Neural progenitor cell (in vitro differentiated cells): ENCODE measurements at regions not wholly inside any gene's neighbourhood (a gene's known extent, or its start where the extent isn't known, plus 50 kb on each side); places are given as distances from the start of the nearest gene placed in this dataset.
"Not testable (repeated sequence)": the region's sequence is repeated elsewhere in the genome, so short reads cannot be mapped to it uniquely, and the experiment has no call there.

Experiments
- DNase-seq: peaks from one replicate; pipeline ENCODE4 v3.0.0-alpha.2; 2016; ENCODE audit warnings: low spot score
- H2AFZ ChIP-seq: fragments of 200-600 bp; sonication (generic); replicated peaks from 2 replicates; pipeline ENCODE4 v1.6.1; 2016; ENCODE audit warnings: antibody characterized with exemption
- H3F3A ChIP-seq: fragments of 200-600 bp; sonication (generic); 2 replicates; pipeline ENCODE4 v1.6.1; 2016; ENCODE audit warnings: antibody characterized with exemption, low read depth
- H3K27ac ChIP-seq: fragments of 200-600 bp; sonication (generic); 2 replicates; pipeline ENCODE4 v1.5.1; 2016; ENCODE audit warnings: mild to moderate bottlenecking
- H3K27me3 ChIP-seq: fragments of 200-600 bp; sonication (generic); 2 replicates; pipeline ENCODE4 v1.6.1; 2016; ENCODE audit warnings: mild to moderate bottlenecking, moderate library complexity
- H3K36me3 ChIP-seq: fragments of 200-600 bp; sonication (generic); 2 replicates; pipeline ENCODE4 v1.5.1; 2016
- H3K4me1 ChIP-seq: fragments of 200-600 bp; sonication (generic); 2 replicates; pipeline ENCODE4 v1.6.1; 2016; ENCODE audit warnings: mixed run types
- H3K4me2 ChIP-seq: fragments of 200-600 bp; sonication (generic); 2 replicates; pipeline ENCODE4 v1.6.1; 2016
- H3K4me3 ChIP-seq: fragments of 200-600 bp; sonication (generic); 2 replicates; pipeline ENCODE4 v1.5.1; 2016
- H3K79me2 ChIP-seq: fragments of 200-600 bp; sonication (generic); 2 replicates; pipeline ENCODE4 v1.6.1; 2016; ENCODE audit warnings: low read depth
- H3K9ac ChIP-seq: fragments of 200-600 bp; sonication (generic); 2 replicates; pipeline ENCODE4 v1.6.1; 2016
- H3K9me3 ChIP-seq: fragments of 200-600 bp; sonication (generic); 2 replicates; pipeline ENCODE4 v1.5.1; 2016; ENCODE audit warnings: low read depth
- H4K20me1 ChIP-seq: fragments of 200-600 bp; sonication (generic); 2 replicates; pipeline ENCODE4 v1.6.1; 2016; ENCODE audit warnings: low read depth
- H3K27ac Mint-ChIP-seq: 3 replicates; pipeline ENCODE4 v1.8.0; 2021; ENCODE audit warnings: mixed read lengths
- H3K27me3 Mint-ChIP-seq: 2 replicates; pipeline ENCODE4 v1.8.0; 2022; ENCODE audit warnings: low read depth, mild to moderate bottlenecking, inconsistent platforms, moderate library complexity, mixed read lengths; ENCODE audit not compliant: insufficient read depth
- H3K36me3 Mint-ChIP-seq: 3 replicates; pipeline ENCODE4 v1.8.0; 2021; ENCODE audit warnings: mixed read lengths
- H3K4me1 Mint-ChIP-seq: 3 replicates; pipeline ENCODE4 v1.8.0; 2021; ENCODE audit warnings: mixed read lengths
- H3K4me3 Mint-ChIP-seq: 3 replicates; pipeline ENCODE4 v1.8.0; 2021; ENCODE audit warnings: mild to moderate bottlenecking, moderate library complexity, mixed read lengths
- H3K9me3 Mint-ChIP-seq: 3 replicates; pipeline ENCODE4 v1.8.0; 2020; ENCODE audit warnings: mixed read lengths
- CTCF ChIP-seq: fragments of 200-600 bp; sonication (generic); IDR thresholded peaks from 2 replicates; pipeline ENCODE4 v1.5.1; 2017; ENCODE audit warnings: antibody characterized with exemption, mild to moderate bottlenecking
- EZH2 ChIP-seq: fragments of 200-600 bp; sonication (generic); IDR thresholded peaks from 2 replicates; pipeline ENCODE4 v1.6.1; 2017; ENCODE audit warnings: antibody characterized with exemption, mild to moderate bottlenecking, moderate library complexity
- EZH2phosphoT487 ChIP-seq: fragments of 200-600 bp; sonication (generic); IDR thresholded peaks from 2 replicates; pipeline ENCODE4 v1.6.1; 2017; ENCODE audit warnings: antibody characterized with exemption

- Histone ChIP-seq H3K4me1 (no peaks in the 10 kb centered on the region), H3K4me2 (no peak overlapping the region), H3K4me3 (no peak overlapping the region), H4K20me1 (no peaks in the 10 kb centered on the region), H3K9ac (no peak overlapping the region), H3K9me3 (no peaks in the 10 kb centered on the region), H3K36me3 (no peaks in the 10 kb centered on the region), H3F3A (no peaks in the 10 kb centered on the region), H3K79me2 (no peaks in the 10 kb centered on the region), H3K27me3 (no peaks in the 10 kb centered on the region), H2AFZ (no peak overlapping the region), H3K27ac (no peak overlapping the region)
- TF ChIP-seq EZH2 (no peak), CTCF (no peak), EZH2phosphoT487 (no peak)
- Mint-ChIP-seq H3K27ac (no peak overlapping the region), H3K4me1 (no peaks in the 10 kb centered on the region), H3K4me3 (no peak overlapping the region), H3K9me3 (no peaks in the 10 kb centered on the region), H3K36me3 (no peaks in the 10 kb centered on the region), H3K27me3 (no peaks in the 10 kb centered on the region)
- no peak for DNase-seq
Measured at GRCh38 chr11:57888386-57888785, 126.8 kb downstream of the CTNND1 start.

DNA sequence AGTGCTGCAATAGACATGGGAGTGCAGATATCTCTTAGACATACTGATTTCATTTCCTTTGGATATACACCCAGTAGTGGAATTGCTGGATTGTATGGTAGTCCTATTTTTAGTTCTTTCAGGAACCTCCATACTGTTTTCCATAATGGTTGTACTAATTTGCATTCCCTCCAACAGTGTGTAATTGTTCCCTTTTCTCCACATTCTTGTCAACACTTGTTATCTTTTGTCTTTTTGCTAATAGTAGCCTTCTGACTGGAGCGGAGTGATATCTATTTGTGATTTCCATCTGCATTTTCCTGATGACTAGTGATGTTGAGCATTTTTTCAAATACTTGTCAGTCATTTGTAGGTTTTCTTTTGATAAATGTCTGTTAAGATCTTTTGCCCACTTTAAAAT is 128.9 kb downstream of the CTNND1 start:
- Histone ChIP-seq H3K36me3 (no peaks in the 10 kb centered on the region), H3K4me1 (no peaks in the 10 kb centered on the region), H3K4me3 (no peak overlapping the region), H3K27me3 (no peaks in the 10 kb centered on the region), H4K20me1 (no peaks in the 10 kb centered on the region), H3F3A (no peaks in the 10 kb centered on the region), H3K9ac (no peak overlapping the region), H3K4me2 (no peak overlapping the region), H2AFZ (no peak overlapping the region), H3K9me3 (no peaks in the 10 kb centered on the region), H3K79me2 (no peaks in the 10 kb centered on the region), H3K27ac (no peak overlapping the region)
- Mint-ChIP-seq H3K4me3 (no peak overlapping the region), H3K4me1 (no peaks in the 10 kb centered on the region), H3K27me3 (no peaks in the 10 kb centered on the region), H3K27ac (no peak overlapping the region), H3K9me3 (no peaks in the 10 kb centered on the region), H3K36me3 (no peaks in the 10 kb centered on the region)
- TF ChIP-seq CTCF (no peak), EZH2phosphoT487 (no peak), EZH2 (no peak)
- DNase-seq: no peak

DNA sequence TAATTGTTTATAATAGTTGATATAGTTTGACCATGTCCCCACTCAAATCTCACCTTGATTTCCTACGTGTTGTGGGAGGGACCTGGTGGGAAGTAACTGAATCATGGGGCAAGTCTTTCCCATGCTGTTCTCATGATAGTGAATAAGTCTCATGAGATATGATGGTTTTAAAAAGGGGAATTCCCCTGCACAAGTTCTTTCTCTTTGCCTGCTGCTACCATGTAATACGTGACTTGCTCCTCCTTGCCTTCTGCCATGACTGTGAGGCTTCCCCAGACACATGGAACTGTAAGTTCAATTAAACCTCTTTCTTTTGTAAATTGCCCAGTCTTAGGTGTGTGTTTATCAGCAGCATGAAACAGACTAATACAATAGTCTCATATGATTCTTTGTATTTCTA is 130.5 kb upstream of the OR9Q1 start:
- not testable (repeated sequence) for DNase-seq, H3K36me3 ChIP-seq, H3K4me3 Mint-ChIP-seq, H3K9me3 Mint-ChIP-seq, H3F3A ChIP-seq, H3K27me3 ChIP-seq, H3K27ac ChIP-seq, H3K4me3 ChIP-seq, H2AFZ ChIP-seq, H3K9me3 ChIP-seq, H3K4me1 ChIP-seq, H3K27ac Mint-ChIP-seq, H3K4me1 Mint-ChIP-seq, H3K36me3 Mint-ChIP-seq, H4K20me1 ChIP-seq, H3K4me2 ChIP-seq, H3K79me2 ChIP-seq, H3K27me3 Mint-ChIP-seq, H3K9ac ChIP-seq

- no peak overlapping the region for H3K4me3 ChIP-seq
- peaks cover 6% of the 10 kb centered on the region for H3K27me3 Mint-ChIP-seq
- no peak for DNase-seq
Measured at GRCh38 chr11:57896361-57897145, 127.1 kb upstream of the OR9Q1 start.

More at GRCh38 chr11:57896361-57897145, 127.1 kb upstream of the OR9Q1 start:
- no peaks in the 10 kb centered on the region for H4K20me1 ChIP-seq
- Mint-ChIP-seq H3K36me3 (no peaks in the 10 kb centered on the region), H3K4me3 (no peak overlapping the region), H3K4me1 (no peaks in the 10 kb centered on the region), H3K27ac (no peak overlapping the region), H3K9me3 (no peaks in the 10 kb centered on the region)
- H3F3A ChIP-seq: no peaks in the 10 kb centered on the region
- H3K9me3 ChIP-seq: no peaks in the 10 kb centered on the region
- H3K27ac ChIP-seq: no peak overlapping the region
- no peaks in the 10 kb centered on the region for H3K79me2 ChIP-seq
- TF ChIP-seq EZH2 (no peak), CTCF (no peak), EZH2phosphoT487 (no peak)
- no peak overlapping the region for H3K9ac ChIP-seq
- H3K36me3 ChIP-seq: no peaks in the 10 kb centered on the region
- no peak overlapping the region for H2AFZ ChIP-seq
- no peak overlapping the region for H3K4me2 ChIP-seq
- H3K27me3 ChIP-seq: no peaks in the 10 kb centered on the region
- H3K4me1 ChIP-seq: no peaks in the 10 kb centered on the region
